Vagina (tissue), 2 donors: ENCODE measurements at regions not wholly inside any gene's neighbourhood (a gene's known extent, or its start where the extent isn't known, plus 50 kb on each side); places are given as distances from the start of the nearest gene placed in this dataset.

Experiments used
- CTCF ChIP-seq, 3 experiments: fragments of 450-650 bp in 2 of 3; fragments of 200-600 bp in 1 of 3; sonication (generic) in 1 of 3; IDR thresholded peaks; one replicate each; pipeline ENCODE4 v1.5.1; 2017 to 2019; ENCODE audit warnings: antibody characterized with exemption in 3 of 3, mild to moderate bottlenecking in 2 of 3, moderate library complexity in 2 of 3
- POLR2A ChIP-seq, 2 donors: fragments of 450-650 bp; IDR thresholded peaks; one replicate each; pipeline ENCODE4 v1.6.1; 2017; ENCODE audit warnings: antibody characterized with exemption in 2 of 2, mild to moderate bottlenecking in 2 of 2, moderate library complexity in 2 of 2

GRCh38 chr2:236499691-236500578 lies 69.7 kb upstream of the ACKR3 start:
- TF ChIP-seq CTCF (IDR thresholded peaks at IDR 0.05) (no peak), POLR2A (IDR thresholded peaks at IDR 0.05) (no peak)
